ENCODE measurements at regions not wholly inside any gene's neighbourhood (a gene's known extent, or its start where the extent isn't known, plus 50 kb on each side); places are given as distances from the start of the nearest gene placed in this dataset.
A peak's percentile ranks its signal among the peaks of the same experiment; 100 is the strongest.

GRCh38 chr13:110036060-110036459 lies 249.7 kb upstream of the IRS2 start:
- TF ChIP-seq ISL1 (CRISPR knock-in tag; IDR thresholded peaks at IDR 0.05) (no peak), TSHZ2 (CRISPR knock-in tag; IDR thresholded peaks at IDR 0.05) (no peak), ZFP3 (CRISPR knock-in tag; IDR thresholded peaks at IDR 0.05) (no peak), ZFP30 (CRISPR knock-in tag; IDR thresholded peaks at IDR 0.05) (no peak), PATZ1 (CRISPR knock-in tag; IDR thresholded peaks at IDR 0.05; ENCODE audit: borderline replicate concordance) (no peak), RARB (CRISPR knock-in tag; IDR thresholded peaks at IDR 0.05) (no peak)
- ATAC-seq, result no peak

DNA sequence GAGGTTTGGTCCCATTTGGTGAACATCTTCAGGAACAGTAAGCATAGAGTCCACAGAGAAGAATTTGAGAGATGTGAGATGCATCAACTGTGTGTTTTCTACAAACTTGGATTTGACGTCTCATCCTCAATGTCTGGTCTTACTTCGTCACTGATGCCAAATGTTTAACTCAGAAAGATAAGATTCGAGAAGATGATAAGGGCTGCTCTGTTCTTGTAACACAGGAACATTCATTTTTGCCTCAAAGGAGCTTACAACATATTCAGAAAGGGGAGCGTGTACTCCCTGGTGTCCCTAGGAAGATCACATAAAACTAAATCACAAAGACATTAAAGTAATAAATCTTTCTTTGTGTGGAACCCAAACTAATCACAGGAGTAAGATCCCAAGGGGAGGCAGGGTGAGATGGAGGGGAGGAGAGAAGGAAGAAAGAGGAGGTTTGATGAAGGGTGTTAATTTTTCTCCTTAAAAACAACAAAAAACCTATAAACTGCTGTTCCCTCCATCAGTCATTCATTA lies 247.7 kb upstream of the IRS2 start:
- no peak for ATAC-seq

GRCh38 chr13:110032969-110033368 lies 246.6 kb upstream of the IRS2 start:
- no peak for ATAC-seq
- no peak for TF ChIP-seq ZNF70 (CRISPR knock-in tag; IDR thresholded peaks at IDR 0.05)
- TF ChIP-seq ZNF565 (CRISPR knock-in tag; conservative IDR thresholded peaks at IDR 0.05; ENCODE audit: low read depth), result no peak

More for the DNA sequence above, 247.7 kb upstream of the IRS2 start:
- TF ChIP-seq ZFP3 (CRISPR knock-in tag; IDR thresholded peaks at IDR 0.05) (no peak), CSDC2 (CRISPR knock-in tag; IDR thresholded peaks at IDR 0.05) (no peak), TOX (CRISPR knock-in tag; IDR thresholded peaks at IDR 0.05; ENCODE audit: borderline replicate concordance) (no peak), SNAI2 (CRISPR knock-in tag; IDR thresholded peaks at IDR 0.05) (no peak), ISL1 (CRISPR knock-in tag; IDR thresholded peaks at IDR 0.05) (no peak)

DNA sequence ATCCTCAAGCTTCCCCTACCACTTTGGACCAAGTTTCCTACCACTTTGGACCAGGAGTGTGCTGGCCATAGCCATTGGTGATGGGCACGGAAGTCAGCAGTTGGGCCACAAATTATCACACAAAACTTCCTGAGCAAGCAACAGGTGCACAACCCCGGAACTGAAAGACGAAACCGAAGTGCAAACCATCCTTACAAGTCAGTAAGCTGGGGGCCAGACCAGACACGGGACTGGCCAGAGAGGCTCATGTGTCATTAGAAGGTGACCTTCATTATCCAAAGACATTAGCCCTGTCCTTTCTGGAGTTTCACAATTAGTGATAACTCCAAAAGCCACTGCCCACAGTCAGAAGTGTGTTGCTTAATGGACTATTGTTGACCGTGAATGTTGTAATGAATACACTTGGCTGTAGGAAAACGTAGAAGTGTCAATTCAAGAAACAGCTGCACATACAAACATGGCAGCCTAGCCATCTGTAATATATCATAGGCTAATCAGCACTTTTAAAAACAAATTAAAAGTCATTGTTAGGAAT lies 244.1 kb upstream of the IRS2 start:
- TF ChIP-seq OSR1 (CRISPR knock-in tag; IDR thresholded peaks at IDR 0.05) (no peak), SNAI2 (CRISPR knock-in tag; IDR thresholded peaks at IDR 0.05) (no peak), ISL1 (CRISPR knock-in tag; IDR thresholded peaks at IDR 0.05) (no peak), ZC3H10 (CRISPR knock-in tag; IDR thresholded peaks at IDR 0.05) (no peak)
- ATAC-seq, result no peak

- TF ChIP-seq ZFP3 (CRISPR knock-in tag; IDR thresholded peaks at IDR 0.05) (no peak), TSHZ2 (CRISPR knock-in tag; IDR thresholded peaks at IDR 0.05) (peak; percentile 54; the same call in 1 of the 2 replicates), ZNF8 (CRISPR knock-in tag; IDR thresholded peaks at IDR 0.05) (no peak), TCF4 (CRISPR knock-in tag; IDR thresholded peaks at IDR 0.05; ENCODE audit: borderline replicate concordance) (peak; percentile 83), ZC3H10 (CRISPR knock-in tag; IDR thresholded peaks at IDR 0.05) (no peak), CREB5 (CRISPR knock-in tag; IDR thresholded peaks at IDR 0.05; ENCODE audit: low read depth) (no peak), ZFP30 (CRISPR knock-in tag; IDR thresholded peaks at IDR 0.05) (no peak), BACH2 (CRISPR knock-in tag; IDR thresholded peaks at IDR 0.05; ENCODE audit: borderline replicate concordance) (no peak)
- no peak for ATAC-seq
Measured at GRCh38 chr13:110028838-110029621, 242.6 kb upstream of the IRS2 start.
